ENCODE measurements at regions not wholly inside any gene's neighbourhood (a gene's known extent, or its start where the extent isn't known, plus 50 kb on each side); places are given as distances from the start of the nearest gene placed in this dataset.
"Not testable (repeated sequence)": the region's sequence is repeated elsewhere in the genome, so short reads cannot be mapped to it uniquely, and the experiment has no call there.

DNA sequence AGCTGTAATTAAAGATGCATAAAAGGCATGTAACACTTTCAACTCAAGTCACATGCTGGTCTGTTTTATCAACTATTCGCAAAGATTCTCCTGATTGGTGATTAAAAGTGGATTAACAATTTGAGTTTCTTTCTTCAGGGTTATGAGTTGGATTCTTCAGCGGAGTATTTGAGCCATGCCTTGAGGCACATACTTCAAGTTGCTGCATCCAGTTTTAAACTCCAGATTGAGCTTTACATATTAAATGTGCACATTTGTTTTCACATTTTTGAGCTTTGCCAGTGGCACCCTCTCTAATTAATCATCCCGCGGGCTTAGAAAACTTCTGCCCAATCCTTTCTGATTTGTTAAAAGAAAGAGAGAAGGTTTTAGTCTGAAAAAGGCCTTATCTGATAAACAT lies 654.5 kb downstream of the PRIM2 start:
- TF ChIP-seq RAD21 (IDR thresholded peaks at IDR 0.05; ENCODE audit: low read length); JUND (IDR thresholded peaks at IDR 0.05); CTCF (IDR thresholded peaks at IDR 0.05); USF2 (IDR thresholded peaks at IDR 0.05; ENCODE audit: borderline replicate concordance, low read depth, low read length): not testable (repeated sequence)

Data from SK-N-SH (cell line).